Suprapubic skin (tissue), 4 donors: ENCODE measurements at regions not wholly inside any gene's neighbourhood (a gene's known extent, or its start where the extent isn't known, plus 50 kb on each side); places are given as distances from the start of the nearest gene placed in this dataset.

ENCODE experiments used
- DNase-seq, 2 donors: peaks; one replicate each; pipeline ENCODE4 v3.0.0-alpha.2; 2019; ENCODE audit warnings: low spot score in 2 of 2
- H3K27ac ChIP-seq: fragments of 200-600 bp; sonication (generic); one replicate; pipeline ENCODE4 v1.5.1; 2019
- H3K27me3 ChIP-seq: fragments of 200-600 bp; sonication (generic); one replicate; pipeline ENCODE4 v1.5.1; 2019
- H3K36me3 ChIP-seq: fragments of 200-600 bp; sonication (generic); one replicate; pipeline ENCODE4 v1.5.1; 2019
- H3K4me1 ChIP-seq: fragments of 200-600 bp; sonication (generic); one replicate; pipeline ENCODE4 v1.5.1; 2019
- H3K4me3 ChIP-seq: fragments of 200-600 bp; sonication (generic); one replicate; pipeline ENCODE4 v1.5.1; 2019; ENCODE audit warnings: mild to moderate bottlenecking
- H3K9me3 ChIP-seq: fragments of 200-600 bp; sonication (generic); one replicate; pipeline ENCODE4 v1.5.1; 2019
- CTCF ChIP-seq, 2 donors: fragments of 200-600 bp in 1 of 2; fragments of 450-650 bp in 1 of 2; sonication (generic) in 1 of 2; IDR thresholded peaks; one replicate each; pipeline ENCODE4 v1.5.1; 2016 to 2019; ENCODE audit warnings: antibody characterized with exemption in 2 of 2, mild to moderate bottlenecking in 1 of 2, moderate library complexity in 1 of 2
- EP300 ChIP-seq: sonication (generic); formaldehyde crosslinking; IDR thresholded peaks from one replicate; pipeline ENCODE4 v1.6.1; 2017; ENCODE audit warnings: antibody characterized with exemption
- POLR2A ChIP-seq, 2 donors: fragments of 450-650 bp; IDR thresholded peaks; one replicate each; pipeline ENCODE4 v1.6.1; 2017; ENCODE audit warnings: antibody characterized with exemption in 2 of 2, mild to moderate bottlenecking in 2 of 2, moderate library complexity in 2 of 2
- POLR2AphosphoS5 ChIP-seq, 3 donors: sonication (generic); formaldehyde crosslinking; IDR thresholded peaks; one replicate each; pipeline ENCODE4 v1.6.1; 2017; ENCODE audit warnings: antibody characterized with exemption in 3 of 3
- WGBS: methylation state at CpG from one replicate; pipeline ENCODE4 v1.1.5; 2018; 5-methylcytosine and 5-hydroxymethylcytosine counted together

GRCh38 chr6:168167431-168168315 lies 88.7 kb upstream of the FRMD1 start:
- H3K36me3 ChIP-seq, result no peaks in the 10 kb centered on the region
- no peaks in the 10 kb centered on the region for H3K27me3 ChIP-seq
- no peak overlapping the region for H3K4me3 ChIP-seq
- peak in 1 of 2 donors; percentile 76 for DNase-seq
- TF ChIP-seq CTCF (IDR thresholded peaks at IDR 0.05) (no peak), POLR2A (IDR thresholded peaks at IDR 0.05) (no peak), EP300 (no peak), POLR2AphosphoS5 (IDR thresholded peaks at IDR 0.05) (no peak)
- 99% methylated on average over 12 of the region's 12 CpGs for WGBS
- H3K4me1 ChIP-seq, result peaks cover 3% of the 10 kb centered on the region
- H3K27ac ChIP-seq, result no peak overlapping the region
- H3K9me3 ChIP-seq, result no peaks in the 10 kb centered on the region

- Histone ChIP-seq H3K9me3 (no peaks in the 10 kb centered on the region), H3K27ac (no peak overlapping the region), H3K4me1 (peaks cover 3% of the 10 kb centered on the region), H3K4me3 (no peak overlapping the region), H3K36me3 (no peaks in the 10 kb centered on the region), H3K27me3 (no peaks in the 10 kb centered on the region)
- peak in 1 of 2 donors; percentile 47 for DNase-seq
- WGBS, result 95% methylated on average over 6 of the region's 7 CpGs
- TF ChIP-seq EP300, result no peak
- no peak for TF ChIP-seq POLR2A (IDR thresholded peaks at IDR 0.05)
- TF ChIP-seq CTCF (IDR thresholded peaks at IDR 0.05), result no peak
- TF ChIP-seq POLR2AphosphoS5 (IDR thresholded peaks at IDR 0.05), result no peak
Observed at GRCh38 chr6:168166627-168167026, 87.6 kb upstream of the FRMD1 start.

GRCh38 chr6:168165891-168166290 lies 86.9 kb upstream of the FRMD1 start:
- TF ChIP-seq POLR2AphosphoS5 (IDR thresholded peaks at IDR 0.05), result no peak
- no peak for TF ChIP-seq EP300
- no peak for TF ChIP-seq CTCF (IDR thresholded peaks at IDR 0.05)
- TF ChIP-seq POLR2A (IDR thresholded peaks at IDR 0.05), result no peak
- H3K27ac ChIP-seq, result no peak overlapping the region
- no peaks in the 10 kb centered on the region for H3K27me3 ChIP-seq
- H3K4me1 ChIP-seq, result peaks cover 3% of the 10 kb centered on the region
- H3K9me3 ChIP-seq, result no peaks in the 10 kb centered on the region
- DNase-seq, result peak in 1 of 2 donors; percentile 67
- WGBS, result 79% methylated on average over 5 of the region's 6 CpGs
- H3K36me3 ChIP-seq, result no peaks in the 10 kb centered on the region
- H3K4me3 ChIP-seq, result no peak overlapping the region

- peak in 1 of 2 donors; percentile 57 for DNase-seq
- Histone ChIP-seq H3K36me3 (no peaks in the 10 kb centered on the region), H3K9me3 (no peaks in the 10 kb centered on the region), H3K4me1 (peaks cover 3% of the 10 kb centered on the region), H3K27me3 (no peaks in the 10 kb centered on the region), H3K27ac (no peak overlapping the region), H3K4me3 (no peak overlapping the region)
- TF ChIP-seq EP300, result no peak
- peak in 1 of 3 donors; percentile 4 for TF ChIP-seq POLR2AphosphoS5 (IDR thresholded peaks at IDR 0.05)
- TF ChIP-seq CTCF (IDR thresholded peaks at IDR 0.05), result no peak
- no peak for TF ChIP-seq POLR2A (IDR thresholded peaks at IDR 0.05)
- WGBS, result 75% methylated on average over 9 of the region's 9 CpGs
Observed at GRCh38 chr6:168165373-168165772, 86.4 kb upstream of the FRMD1 start.

- Histone ChIP-seq H3K9me3 (no peaks in the 10 kb centered on the region), H3K36me3 (no peaks in the 10 kb centered on the region), H3K4me1 (peaks cover 3% of the 10 kb centered on the region), H3K27me3 (no peaks in the 10 kb centered on the region), H3K27ac (no peak overlapping the region), H3K4me3 (no peak overlapping the region)
- TF ChIP-seq CTCF (IDR thresholded peaks at IDR 0.05) (no peak), POLR2AphosphoS5 (IDR thresholded peaks at IDR 0.05) (no peak), POLR2A (IDR thresholded peaks at IDR 0.05) (no peak), EP300 (no peak)
- WGBS, result 85% methylated on average over 8 of the region's 8 CpGs
- peak in 1 of 2 donors; percentile 24 for DNase-seq
Observed at GRCh38 chr6:168164462-168165061, 85.5 kb upstream of the FRMD1 start.
